ENCODE measurements at regions not wholly inside any gene's neighbourhood (a gene's known extent, or its start where the extent isn't known, plus 50 kb on each side); places are given as distances from the start of the nearest gene placed in this dataset.

GRCh38 chr12:116426391-116427136 is 132.6 kb upstream of the MAP1LC3B2 start:
- Histone ChIP-seq H3K14ac (ENCODE audit: insufficient read depth, low read length) (no peak overlapping the region), H2BK20ac (ENCODE audit: low read depth, low read length, poor library complexity, severe bottlenecking) (no peak overlapping the region), H4K5ac (ENCODE audit: insufficient read length, low read depth, low read length) (no peak overlapping the region), H2BK5ac (ENCODE audit: insufficient read length, low read length) (no peak overlapping the region), H3K18ac (ENCODE audit: insufficient read length, low read depth, low read length) (peak overlapping the region; percentile 34), H2AK5ac (ENCODE audit: insufficient read length, low read length) (no peak overlapping the region), H4K91ac (ENCODE audit: insufficient read length, low read depth, low read length) (no peak overlapping the region), H2BK12ac (ENCODE audit: insufficient read length, low read depth, low read length) (no peak overlapping the region), H3K4me2 (ENCODE audit: insufficient read depth, insufficient read length, low read length) (peak overlapping the region; percentile 50), H3T11ph (ENCODE audit: low read length) (no peak overlapping the region), H3K23ac (ENCODE audit: insufficient read length, low read depth, low read length) (no peak overlapping the region), H3K79me1 (ENCODE audit: insufficient read depth, low read depth, low read length, poor library complexity, severe bottlenecking) (no peaks in the 10 kb centered on the region), H3K4me1 (ENCODE audit: insufficient read depth, low read length) (peaks cover 2% of the 10 kb centered on the region; the same call in 1 of the 2 replicates), H3K27me3 (ENCODE audit: insufficient read depth, low read length) (no peaks in the 10 kb centered on the region), H3K4ac (ENCODE audit: low read depth, low read length) (no peak overlapping the region; the same call in 1 of the 2 replicates), H3K23me2 (ENCODE audit: insufficient read length, low read depth, low read length, poor library complexity, severe bottlenecking) (no peaks in the 10 kb centered on the region), H3K79me2 (ENCODE audit: insufficient read depth, low read length) (no peaks in the 10 kb centered on the region), H4K8ac (replicated peaks; ENCODE audit: insufficient read length, low read depth, low read length) (no peak overlapping the region), H2BK120ac (ENCODE audit: low read depth, low read length, poor library complexity, severe bottlenecking) (no peak overlapping the region), H4K20me1 (ENCODE audit: control insufficient read depth, insufficient read depth, insufficient read length) (no peaks in the 10 kb centered on the region), H2AFZ (ENCODE audit: low read length) (no peak overlapping the region), H3K27ac (ENCODE audit: insufficient read length, low read depth, low read length) (peak overlapping the region; percentile 66), H3K9ac (ENCODE audit: extremely low read depth, insufficient read length, low read length) (peak overlapping the region; percentile 11), H2BK15ac (ENCODE audit: low read depth, low read length) (no peak overlapping the region), H3K9me3 (ENCODE audit: control insufficient read depth, low read depth, low read length) (no peaks in the 10 kb centered on the region), H3K56ac (ENCODE audit: insufficient read length, low read depth, low read length) (no peak overlapping the region)
- Mint-ChIP-seq H3K27me3 (ENCODE audit: low read depth) (peaks cover 2% of the 10 kb centered on the region), H3K4me1 (peaks cover 32 to 40% of the 10 kb centered on the region in 2 experiments), H3K9me3 (peaks cover 3 to 4% of the 10 kb centered on the region in 2 experiments; a peak in 1 of 5 replicates), H3K36me3 (ENCODE audit: insufficient read depth in 1 of 3, low read depth in 3 of 3) (peaks cover 0 to 6% (median 0%) of the 10 kb centered on the region in 3 experiments; a peak in 2 of 7 replicates), H3K27ac (peak overlapping the region; percentile 99), H3K4me3 (peak overlapping the region; percentile 38 to 45; a peak in 4 of 5 replicates)
- no CpG with 5 or more reads among the region's 13 CpGs for WGBS (ENCODE audit: extremely low coverage, insufficient read length, low lambda C conversion rate)
- peak; percentile 96 for DNase-seq
- peak; percentile 52; the same call in 2 of the 3 replicates for TF ChIP-seq CTCF (conservative IDR thresholded peaks at IDR 0.05)
